ENCODE measurements at regions not wholly inside any gene's neighbourhood (a gene's known extent, or its start where the extent isn't known, plus 50 kb on each side); places are given as distances from the start of the nearest gene placed in this dataset.

DNA sequence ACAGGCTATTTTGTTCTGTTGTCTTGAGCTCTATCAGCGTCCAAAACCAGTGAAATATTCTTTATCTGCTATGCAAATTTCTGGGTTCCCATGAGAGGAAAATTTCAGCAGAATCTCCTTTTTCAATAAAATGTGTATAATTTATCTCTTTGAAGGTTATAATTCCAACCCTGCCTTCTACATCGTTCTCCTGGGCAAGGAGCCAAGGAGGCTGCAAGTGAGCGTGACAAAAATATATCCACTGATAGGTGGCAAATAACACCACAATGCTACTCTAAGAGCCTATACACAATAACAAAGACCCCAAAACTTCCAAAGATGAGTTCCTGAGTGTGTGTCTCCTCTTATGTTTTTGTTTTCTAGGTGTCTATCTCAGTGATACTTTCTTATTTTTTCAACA, 664.7 kb upstream of the SORCS1 start:
- H3K79me2 ChIP-seq (ENCODE audit: control insufficient read depth, insufficient read depth, low read length): no peaks in the 10 kb centered on the region
- H3K4me1 ChIP-seq (ENCODE audit: control insufficient read depth, extremely low read depth, insufficient read depth, low read length): no peaks in the 10 kb centered on the region
- no peak overlapping the region for H3K4me3 ChIP-seq (replicated peaks in 1 of 4; ENCODE audit: control extremely low read depth in 1 of 4, insufficient read depth in 1 of 4, low read depth in 3 of 4, low read length in 4 of 4)
- H3K9me3 ChIP-seq (ENCODE audit: control insufficient read depth, insufficient read depth, low read depth, low read length): no peaks in the 10 kb centered on the region
- H2AFZ ChIP-seq (ENCODE audit: low read length): no peak overlapping the region
- no peak overlapping the region for H3K27ac ChIP-seq (ENCODE audit: insufficient read depth, low read length)
- H3K27me3 ChIP-seq (ENCODE audit: control insufficient read depth, insufficient read depth, low read length): no peaks in the 10 kb centered on the region
- H3K9ac ChIP-seq (ENCODE audit: insufficient read depth, low read length): no peak overlapping the region
- TF ChIP-seq EZH2 (IDR thresholded peaks at IDR 0.05; ENCODE audit: low read length, missing control alignments): no peak
- TF ChIP-seq, protein P1, sequence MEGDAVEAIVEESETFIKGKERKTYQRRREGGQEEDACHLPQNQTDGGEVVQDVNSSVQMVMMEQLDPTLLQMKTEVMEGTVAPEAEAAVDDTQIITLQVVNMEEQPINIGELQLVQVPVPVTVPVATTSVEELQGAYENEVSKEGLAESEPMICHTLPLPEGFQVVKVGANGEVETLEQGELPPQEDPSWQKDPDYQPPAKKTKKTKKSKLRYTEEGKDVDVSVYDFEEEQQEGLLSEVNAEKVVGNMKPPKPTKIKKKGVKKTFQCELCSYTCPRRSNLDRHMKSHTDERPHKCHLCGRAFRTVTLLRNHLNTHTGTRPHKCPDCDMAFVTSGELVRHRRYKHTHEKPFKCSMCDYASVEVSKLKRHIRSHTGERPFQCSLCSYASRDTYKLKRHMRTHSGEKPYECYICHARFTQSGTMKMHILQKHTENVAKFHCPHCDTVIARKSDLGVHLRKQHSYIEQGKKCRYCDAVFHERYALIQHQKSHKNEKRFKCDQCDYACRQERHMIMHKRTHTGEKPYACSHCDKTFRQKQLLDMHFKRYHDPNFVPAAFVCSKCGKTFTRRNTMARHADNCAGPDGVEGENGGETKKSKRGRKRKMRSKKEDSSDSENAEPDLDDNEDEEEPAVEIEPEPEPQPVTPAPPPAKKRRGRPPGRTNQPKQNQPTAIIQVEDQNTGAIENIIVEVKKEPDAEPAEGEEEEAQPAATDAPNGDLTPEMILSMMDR (conservative IDR thresholded peaks at IDR 0.05 in 1 of 2, IDR thresholded peaks at IDR 0.05 in 1 of 2; ENCODE audit: low read depth in 1 of 2, low read length in 2 of 2): no peak
- H4K20me1 ChIP-seq (ENCODE audit: control insufficient read depth, extremely low read depth, insufficient read depth, low read length): no peaks in the 10 kb centered on the region
- no peak for DNase-seq (ENCODE audit: low read depth in 2 of 2)
- no peaks in the 10 kb centered on the region for H3K36me3 ChIP-seq (ENCODE audit: control insufficient read depth, insufficient read depth, low read length)
- H3K4me2 ChIP-seq (ENCODE audit: extremely low read depth, insufficient read depth, low read length): no peak overlapping the region

DNA sequence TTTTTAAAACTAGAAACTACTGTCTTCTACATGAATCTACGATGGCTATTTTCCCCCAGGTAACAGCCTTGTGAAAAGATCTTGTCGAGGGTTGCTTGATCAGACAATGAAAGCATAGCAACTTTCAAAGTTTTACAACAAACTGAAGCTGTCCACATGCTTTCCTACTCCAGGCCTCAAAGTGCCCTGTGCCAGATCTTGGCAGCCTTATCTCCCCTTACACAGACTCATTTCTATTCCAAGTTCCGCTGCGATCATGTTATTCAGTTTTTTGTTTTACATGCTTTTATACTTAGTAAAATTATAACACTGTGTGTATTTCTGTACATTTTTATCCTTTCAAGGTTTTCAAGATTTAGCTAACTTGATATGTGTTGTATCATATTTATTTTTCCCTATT, 661.7 kb upstream of the SORCS1 start:
- Histone ChIP-seq H3K4me2 (ENCODE audit: extremely low read depth, insufficient read depth, low read length) (no peak overlapping the region), H3K27me3 (ENCODE audit: control insufficient read depth, insufficient read depth, low read length) (no peaks in the 10 kb centered on the region), H2AFZ (ENCODE audit: low read length) (no peak overlapping the region), H3K27ac (ENCODE audit: insufficient read depth, low read length) (no peak overlapping the region), H3K9ac (ENCODE audit: insufficient read depth, low read length) (no peak overlapping the region), H3K9me3 (ENCODE audit: control insufficient read depth, insufficient read depth, low read depth, low read length) (no peaks in the 10 kb centered on the region), H3K79me2 (ENCODE audit: control insufficient read depth, insufficient read depth, low read length) (no peaks in the 10 kb centered on the region), H3K36me3 (ENCODE audit: control insufficient read depth, insufficient read depth, low read length) (no peaks in the 10 kb centered on the region), H4K20me1 (ENCODE audit: control insufficient read depth, extremely low read depth, insufficient read depth, low read length) (no peaks in the 10 kb centered on the region), H3K4me1 (ENCODE audit: control insufficient read depth, extremely low read depth, insufficient read depth, low read length) (no peaks in the 10 kb centered on the region), H3K4me3 (replicated peaks in 1 of 4; ENCODE audit: control extremely low read depth in 1 of 4, insufficient read depth in 1 of 4, low read depth in 3 of 4, low read length in 4 of 4) (no peak overlapping the region)
- no peak for DNase-seq (ENCODE audit: low read depth in 2 of 2)
- TF ChIP-seq, protein P1 (conservative IDR thresholded peaks at IDR 0.05 in 1 of 2, IDR thresholded peaks at IDR 0.05 in 1 of 2; ENCODE audit: low read depth in 1 of 2, low read length in 2 of 2): no peak
- no peak for TF ChIP-seq EZH2 (IDR thresholded peaks at IDR 0.05; ENCODE audit: low read length, missing control alignments)

DNA sequence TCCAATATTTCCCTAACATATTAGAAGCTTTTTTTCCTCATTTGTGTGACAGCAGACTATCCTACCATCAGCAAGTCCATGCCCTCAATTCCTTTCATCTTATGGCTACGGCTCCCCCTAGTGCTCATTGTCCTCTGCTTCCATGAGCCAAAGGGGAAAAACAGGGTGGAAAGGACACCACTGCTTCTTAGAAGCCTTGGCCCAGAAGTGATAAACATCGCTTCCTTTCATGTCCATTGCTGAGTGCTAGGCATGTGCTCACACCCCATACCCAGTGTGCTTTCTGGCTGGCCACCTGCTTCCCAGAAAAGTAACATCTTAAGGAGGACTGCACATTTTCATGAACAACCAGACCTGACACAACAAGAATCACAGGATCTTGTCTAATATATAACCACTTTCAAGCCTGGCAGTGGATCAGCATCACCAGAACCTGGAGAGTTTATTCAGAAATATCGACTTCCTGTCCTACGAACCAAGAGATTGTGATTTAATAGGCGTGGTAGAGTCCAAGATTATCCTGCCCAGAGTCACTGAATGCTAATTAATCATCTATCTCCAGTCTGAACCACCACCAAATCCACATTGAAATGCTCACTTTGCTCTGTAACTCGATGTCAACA, 650.5 kb upstream of the SORCS1 start:
- Histone ChIP-seq H3K4me3 (replicated peaks in 1 of 4; ENCODE audit: control extremely low read depth in 1 of 4, insufficient read depth in 1 of 4, low read depth in 3 of 4, low read length in 4 of 4) (no peak overlapping the region), H3K79me2 (ENCODE audit: control insufficient read depth, insufficient read depth, low read length) (no peaks in the 10 kb centered on the region), H3K4me2 (ENCODE audit: extremely low read depth, insufficient read depth, low read length) (no peak overlapping the region), H4K20me1 (ENCODE audit: control insufficient read depth, extremely low read depth, insufficient read depth, low read length) (no peaks in the 10 kb centered on the region), H3K36me3 (ENCODE audit: control insufficient read depth, insufficient read depth, low read length) (no peaks in the 10 kb centered on the region), H3K4me1 (ENCODE audit: control insufficient read depth, extremely low read depth, insufficient read depth, low read length) (no peaks in the 10 kb centered on the region), H3K27me3 (ENCODE audit: control insufficient read depth, insufficient read depth, low read length) (no peaks in the 10 kb centered on the region), H2AFZ (ENCODE audit: low read length) (no peak overlapping the region), H3K27ac (ENCODE audit: insufficient read depth, low read length) (no peak overlapping the region), H3K9ac (ENCODE audit: insufficient read depth, low read length) (no peak overlapping the region), H3K9me3 (ENCODE audit: control insufficient read depth, insufficient read depth, low read depth, low read length) (no peaks in the 10 kb centered on the region)
- DNase-seq (ENCODE audit: low read depth in 2 of 2): peak; percentile 31 to 37
- TF ChIP-seq EZH2 (IDR thresholded peaks at IDR 0.05; ENCODE audit: low read length, missing control alignments): no peak
- TF ChIP-seq, protein P1 (conservative IDR thresholded peaks at IDR 0.05 in 1 of 2, IDR thresholded peaks at IDR 0.05 in 1 of 2; ENCODE audit: low read depth in 1 of 2, low read length in 2 of 2): peak; percentile 46 to 53

Measured in fibroblast of lung (primary cell).